ENCODE measurements at regions not wholly inside any gene's neighbourhood (a gene's known extent, or its start where the extent isn't known, plus 50 kb on each side); places are given as distances from the start of the nearest gene placed in this dataset.
"Not testable (repeated sequence)": the region's sequence is repeated elsewhere in the genome, so short reads cannot be mapped to it uniquely, and the experiment has no call there.

- H3K4me3 ChIP-seq, result no peak overlapping the region
- ATAC-seq, result no peak
- H3K4me1 ChIP-seq, result no peaks in the 10 kb centered on the region
- H3K27ac ChIP-seq, result no peak overlapping the region
- H3K36me3 ChIP-seq, result no peaks in the 10 kb centered on the region
- no peaks in the 10 kb centered on the region for H3K9me3 ChIP-seq
- H3K27me3 ChIP-seq (ENCODE audit: low read depth), result no peaks in the 10 kb centered on the region
- intact Hi-C loops (cut with DNase I), result no loop called here
- no peak for DNase-seq
- TF ChIP-seq CTCF (IDR thresholded peaks at IDR 0.05), result no peak
These were observed 97.2 kb upstream of the KRAS start for GRCh38 chr12:25347716-25348592.

GRCh38 chr12:25341877-25342276, 91.1 kb upstream of the KRAS start:
- ATAC-seq; H3K9me3 ChIP-seq; H3K4me3 ChIP-seq; H3K4me1 ChIP-seq; DNase-seq; intact Hi-C loops (cut with DNase I); H3K36me3 ChIP-seq; H3K27me3 ChIP-seq (ENCODE audit: low read depth); H3K27ac ChIP-seq: not testable (repeated sequence)

GRCh38 chr12:25337916-25338315, 87.2 kb upstream of the KRAS start:
- intact Hi-C loops (cut with DNase I), result no loop called here
- Histone ChIP-seq H3K36me3 (no peaks in the 10 kb centered on the region), H3K27me3 (ENCODE audit: low read depth) (no peaks in the 10 kb centered on the region), H3K4me1 (peaks cover 11% of the 10 kb centered on the region), H3K9me3 (no peaks in the 10 kb centered on the region), H3K27ac (no peak overlapping the region), H3K4me3 (no peak overlapping the region)
- DNase-seq (no peak), ATAC-seq (no peak)
- no peak for TF ChIP-seq CTCF (IDR thresholded peaks at IDR 0.05)

GRCh38 chr12:25332143-25332542, 81.4 kb upstream of the KRAS start:
- no peak for TF ChIP-seq CTCF (IDR thresholded peaks at IDR 0.05)
- H3K27ac ChIP-seq, result no peak overlapping the region
- H3K4me1 ChIP-seq, result peaks cover 11% of the 10 kb centered on the region
- ATAC-seq (no peak), DNase-seq (no peak)
- H3K27me3 ChIP-seq (ENCODE audit: low read depth), result no peaks in the 10 kb centered on the region
- intact Hi-C loops (cut with DNase I), result no loop called here
- H3K4me3 ChIP-seq, result no peak overlapping the region
- H3K9me3 ChIP-seq, result no peaks in the 10 kb centered on the region
- no peaks in the 10 kb centered on the region for H3K36me3 ChIP-seq

GRCh38 chr12:25328072-25328712, 77.5 kb upstream of the KRAS start:
- TF ChIP-seq CTCF (IDR thresholded peaks at IDR 0.05), result no peak
- Histone ChIP-seq H3K4me1 (peaks cover under 1% of the 10 kb centered on the region), H3K27me3 (ENCODE audit: low read depth) (no peaks in the 10 kb centered on the region), H3K9me3 (no peaks in the 10 kb centered on the region), H3K4me3 (no peak overlapping the region), H3K36me3 (no peaks in the 10 kb centered on the region), H3K27ac (no peak overlapping the region)
- intact Hi-C loops (cut with DNase I), result no loop called here
- ATAC-seq (no peak), DNase-seq (no peak)

GRCh38 chr12:25327321-25327720, 76.6 kb upstream of the KRAS start:
- no peak overlapping the region for H3K4me3 ChIP-seq
- no peaks in the 10 kb centered on the region for H3K4me1 ChIP-seq
- intact Hi-C loops (cut with DNase I), result no loop called here
- DNase-seq (no peak), ATAC-seq (no peak)
- no peaks in the 10 kb centered on the region for H3K27me3 ChIP-seq (ENCODE audit: low read depth)
- no peak overlapping the region for H3K27ac ChIP-seq
- H3K36me3 ChIP-seq, result no peaks in the 10 kb centered on the region
- no peaks in the 10 kb centered on the region for H3K9me3 ChIP-seq
- no peak for TF ChIP-seq CTCF (IDR thresholded peaks at IDR 0.05)

All from lower lobe of right lung (tissue), 2 donors.